HG03280 (cell line): ENCODE measurements at regions not wholly inside any gene's neighbourhood (a gene's known extent, or its start where the extent isn't known, plus 50 kb on each side); places are given as distances from the start of the nearest gene placed in this dataset.

Experiments used
- ATAC-seq: cut with Tn5 transposase; IDR thresholded peaks from one replicate; pipeline ENCODE4 v1.9.1; 2021; ENCODE audit warnings: mild to moderate bottlenecking, moderate library complexity; ENCODE audit not compliant: unreplicated experiment

- no peak for ATAC-seq
Measured at GRCh38 chr2:5119046-5119445, 573.1 kb upstream of the SOX11 start.

GRCh38 chr2:5121121-5121520 lies 571.1 kb upstream of the SOX11 start:
- no peak for ATAC-seq

- no peak for ATAC-seq
Measured at GRCh38 chr2:5121642-5122041, 570.5 kb upstream of the SOX11 start.

- no peak for ATAC-seq
Measured at GRCh38 chr2:5123582-5124196, 568.5 kb upstream of the SOX11 start.

- ATAC-seq: no peak
Measured at GRCh38 chr2:5125017-5125730, 567.0 kb upstream of the SOX11 start.

- ATAC-seq: no peak
Measured at GRCh38 chr2:5132281-5132680, 559.9 kb upstream of the SOX11 start.

- no peak for ATAC-seq
Measured at GRCh38 chr2:5140347-5140746, 551.8 kb upstream of the SOX11 start.

GRCh38 chr2:5144159-5144558 lies 548.0 kb upstream of the SOX11 start:
- ATAC-seq: no peak

- no peak for ATAC-seq
Measured at GRCh38 chr2:5145053-5145452, 547.1 kb upstream of the SOX11 start.

- ATAC-seq: no peak
Measured at GRCh38 chr2:5145801-5146200, 546.4 kb upstream of the SOX11 start.

- ATAC-seq: no peak
Measured at GRCh38 chr2:5148392-5149085, 543.6 kb upstream of the SOX11 start.

- no peak for ATAC-seq
Measured at GRCh38 chr2:5150871-5151270, 541.3 kb upstream of the SOX11 start.

- ATAC-seq: no peak
Measured at GRCh38 chr2:5164776-5165525, 527.2 kb upstream of the SOX11 start.

GRCh38 chr2:5172923-5173322 lies 519.3 kb upstream of the SOX11 start:
- ATAC-seq: no peak

- no peak for ATAC-seq
Measured at GRCh38 chr2:5173876-5174535, 518.2 kb upstream of the SOX11 start.

- ATAC-seq: no peak
Measured at GRCh38 chr2:5175231-5175630, 517.0 kb upstream of the SOX11 start.

GRCh38 chr2:5176764-5177163 lies 515.4 kb upstream of the SOX11 start:
- ATAC-seq: no peak

- ATAC-seq: no peak
Measured at GRCh38 chr2:5183031-5183430, 509.2 kb upstream of the SOX11 start.

GRCh38 chr2:5187283-5187682 lies 504.9 kb upstream of the SOX11 start:
- no peak for ATAC-seq

GRCh38 chr2:5188636-5189035 lies 503.5 kb upstream of the SOX11 start:
- ATAC-seq: no peak

GRCh38 chr2:5190023-5190422 lies 502.2 kb upstream of the SOX11 start:
- no peak for ATAC-seq
